CD4-positive, alpha-beta T cell treated with Interleukin-6 for 4 hours (primary cell): ENCODE measurements at regions not wholly inside any gene's neighbourhood (a gene's known extent, or its start where the extent isn't known, plus 50 kb on each side); places are given as distances from the start of the nearest gene placed in this dataset.

Source experiments
- DNase-seq: peaks from one replicate; pipeline ENCODE4 v3.0.0-alpha.2; 2020; ENCODE audit warnings: mixed read lengths

- DNase-seq, result no peak
These were observed 857.4 kb upstream of the HTR2C start for GRCh38 chrX:113726466-113726865.

- no peak for DNase-seq
These were observed 857.9 kb upstream of the HTR2C start for GRCh38 chrX:113726009-113726408.

- DNase-seq, result no peak
These were observed 859.3 kb upstream of the AMOT start for GRCh38 chrX:113699939-113700338.

GRCh38 chrX:113675278-113675677, 834.6 kb upstream of the AMOT start:
- no peak for DNase-seq

- DNase-seq, result no peak
These were observed 810.7 kb upstream of the AMOT start for GRCh38 chrX:113651306-113651705.

GRCh38 chrX:113644426-113644825, 803.8 kb upstream of the AMOT start:
- no peak for DNase-seq

GRCh38 chrX:113634565-113634964, 793.9 kb upstream of the AMOT start:
- no peak for DNase-seq

- DNase-seq, result no peak
These were observed 788.7 kb upstream of the AMOT start for GRCh38 chrX:113629326-113629725.

- no peak for DNase-seq
These were observed 753.7 kb upstream of the AMOT start for GRCh38 chrX:113594123-113594841.

- no peak for DNase-seq
These were observed 745.8 kb upstream of the AMOT start for GRCh38 chrX:113586281-113586898.

- no peak for DNase-seq
These were observed 739.9 kb upstream of the AMOT start for GRCh38 chrX:113580486-113580885.

GRCh38 chrX:113558576-113558975, 717.9 kb upstream of the AMOT start:
- DNase-seq, result no peak

GRCh38 chrX:113551919-113552318, 711.3 kb upstream of the AMOT start:
- DNase-seq, result no peak

GRCh38 chrX:113548308-113549015, 707.8 kb upstream of the AMOT start:
- DNase-seq, result no peak

GRCh38 chrX:113545040-113545439, 704.4 kb upstream of the AMOT start:
- no peak for DNase-seq

GRCh38 chrX:113539599-113540356, 699.1 kb upstream of the AMOT start:
- DNase-seq, result no peak

GRCh38 chrX:113529426-113530013, 688.9 kb upstream of the AMOT start:
- DNase-seq, result no peak

- no peak for DNase-seq
These were observed 682.2 kb upstream of the AMOT start for GRCh38 chrX:113522814-113523213.

- DNase-seq, result no peak
These were observed 674.3 kb upstream of the AMOT start for GRCh38 chrX:113514906-113515305.

- no peak for DNase-seq
These were observed 672.2 kb upstream of the AMOT start for GRCh38 chrX:113512700-113513395.

GRCh38 chrX:113510586-113510985, 670.0 kb upstream of the AMOT start:
- no peak for DNase-seq

- DNase-seq, result no peak
These were observed 652.3 kb upstream of the AMOT start for GRCh38 chrX:113492895-113493294.
